CD14-positive monocyte (primary cell): ENCODE measurements at regions not wholly inside any gene's neighbourhood (a gene's known extent, or its start where the extent isn't known, plus 50 kb on each side); places are given as distances from the start of the nearest gene placed in this dataset.
"Not testable (repeated sequence)": the region's sequence is repeated elsewhere in the genome, so short reads cannot be mapped to it uniquely, and the experiment has no call there.

Experiments
- DNase-seq, 3 donors: peaks; one replicate each; pipeline ENCODE4 v3.0.0-alpha.2; 2011 to 2022
- H2AFZ ChIP-seq: 2 replicates; pipeline ENCODE4 v1.6.0; 2012; ENCODE audit warnings: mild to moderate bottlenecking, low read depth, low read length, inconsistent platforms; ENCODE audit not compliant: insufficient read depth, poor library complexity, severe bottlenecking
- H3K27ac ChIP-seq, 2 donors: 1 replicate in 1 of 2; 2 replicates in 1 of 2; pipeline ENCODE4 v1.5.1; 2012 to 2013; ENCODE audit warnings: low read length in 2 of 2, control low read depth in 1 of 2, inconsistent platforms in 1 of 2, low read depth in 1 of 2, mild to moderate bottlenecking in 1 of 2
- H3K27me3 ChIP-seq, 2 donors: one replicate each; pipeline versions ENCODE4 v1.6.0 to v1.6.1; 2011 to 2013; ENCODE audit warnings: low read length in 2 of 2; ENCODE audit not compliant: control insufficient read depth in 2 of 2, insufficient read depth in 2 of 2
- H3K36me3 ChIP-seq, 2 donors: replicated peaks in 1 of 2; 1 replicate in 1 of 2; 2 replicates in 1 of 2; pipeline versions ENCODE4 v1.5.1 to v1.6.1; 2012 to 2013; ENCODE audit warnings: low read length in 2 of 2, control low read depth in 1 of 2, inconsistent platforms in 1 of 2, mild to moderate bottlenecking in 1 of 2; ENCODE audit not compliant: insufficient read depth in 2 of 2, control insufficient read depth in 1 of 2
- H3K4me1 ChIP-seq, 2 donors: 1 replicate in 1 of 2; 2 replicates in 1 of 2; pipeline versions ENCODE4 v1.5.1 to v1.6.1; 2012 to 2013; ENCODE audit warnings: low read length in 2 of 2, control low read depth in 1 of 2, inconsistent platforms in 1 of 2, mild to moderate bottlenecking in 1 of 2, moderate library complexity in 1 of 2; ENCODE audit not compliant: insufficient read depth in 2 of 2, control insufficient read depth in 1 of 2
- H3K4me2 ChIP-seq: replicated peaks from 2 replicates; pipeline ENCODE3; 2012; ENCODE audit warnings: low read length, moderate library complexity, mild to moderate bottlenecking; ENCODE audit not compliant: poor library complexity, severe bottlenecking; ENCODE audit errors: extremely low read depth
- H3K4me3 ChIP-seq, 3 experiments: fragments of 200-600 bp in 1 of 3; sonication (generic) in 1 of 3; replicated peaks in 1 of 3; 1 replicate in 2 of 3; 2 replicates in 1 of 3; pipeline ENCODE4 v1.5.1; 2011 to 2013; ENCODE audit warnings: low read length in 3 of 3, mild to moderate bottlenecking in 3 of 3, control low read depth in 2 of 3, low read depth in 2 of 3, inconsistent platforms in 1 of 3, moderate library complexity in 1 of 3
- H3K79me2 ChIP-seq: 2 replicates; pipeline ENCODE4 v1.6.0; 2012; ENCODE audit warnings: mild to moderate bottlenecking, control low read depth, inconsistent platforms, low read length, moderate library complexity; ENCODE audit not compliant: insufficient read depth
- H3K9ac ChIP-seq: 2 replicates; pipeline ENCODE4 v1.6.0; 2017; ENCODE audit warnings: low read length, mild to moderate bottlenecking; ENCODE audit not compliant: insufficient read depth, poor library complexity, severe bottlenecking
- H3K9me3 ChIP-seq, 2 donors: replicated peaks in 1 of 2; 1 replicate in 1 of 2; 2 replicates in 1 of 2; pipeline versions ENCODE4 v1.5.1 to v1.6.1; 2012 to 2013; ENCODE audit warnings: low read length in 2 of 2, control low read depth in 1 of 2; ENCODE audit not compliant: control insufficient read depth in 1 of 2, insufficient read depth in 1 of 2
- H4K20me1 ChIP-seq: 2 replicates; pipeline ENCODE4 v1.6.0; 2012; ENCODE audit warnings: mild to moderate bottlenecking, low read length, control low read depth, moderate library complexity; ENCODE audit not compliant: insufficient read depth
- H3K27ac Mint-ChIP-seq, 7 donors: one replicate each; pipeline ENCODE4 v1.8.0; 2020; ENCODE audit warnings: mild to moderate bottlenecking in 7 of 7, mixed read lengths in 7 of 7, moderate library complexity in 6 of 7, inconsistent platforms in 2 of 7
- H3K27me3 Mint-ChIP-seq, 3 donors: one replicate each; pipeline ENCODE4 v1.8.0; 2021 to 2022; ENCODE audit warnings: low read depth in 3 of 3, mild to moderate bottlenecking in 3 of 3, mixed read lengths in 3 of 3, moderate library complexity in 3 of 3, inconsistent platforms in 1 of 3
- H3K36me3 Mint-ChIP-seq, 2 donors: one replicate each; pipeline ENCODE4 v1.8.0; 2020; ENCODE audit warnings: mixed read lengths in 2 of 2, inconsistent platforms in 1 of 2, mild to moderate bottlenecking in 1 of 2
- H3K4me1 Mint-ChIP-seq: one replicate; pipeline ENCODE4 v1.8.0; 2020; ENCODE audit warnings: mild to moderate bottlenecking, mixed read lengths
- H3K4me3 Mint-ChIP-seq, 2 donors: one replicate each; pipeline ENCODE4 v1.8.0; 2020; ENCODE audit warnings: mild to moderate bottlenecking in 2 of 2, mixed read lengths in 2 of 2, moderate library complexity in 1 of 2
- H3K9me3 Mint-ChIP-seq, 7 donors: one replicate each; pipeline ENCODE4 v1.8.0; 2020 to 2022; ENCODE audit warnings: mixed read lengths in 7 of 7, mild to moderate bottlenecking in 6 of 7, moderate library complexity in 6 of 7, inconsistent platforms in 2 of 7
- CTCF ChIP-seq: fragments of 200-600 bp; IDR thresholded peaks from one replicate; pipeline ENCODE4 v1.8.0; 2022; ENCODE audit warnings: antibody characterized with exemption, mild to moderate bottlenecking
- WGBS: methylation state at CpG from one replicate; pipeline ENCODE4 v1.1.5; 2013; ENCODE audit warnings: missing lambda C conversion rate; ENCODE audit not compliant: insufficient coverage; 5-methylcytosine and 5-hydroxymethylcytosine counted together
- intact Hi-C, 2 donors: fragments of 100-400 bp; cut with micrococcal nuclease; formaldehyde crosslinking; loops; one replicate each; pipeline versions ENCODE4 v1.15.0 to v1.15.1; 2023

GRCh38 chr16:62272035-62272434, 235.8 kb upstream of the CDH8 start:
- no peaks in the 10 kb centered on the region for H3K79me2 ChIP-seq
- no peak overlapping the region for H3K9ac ChIP-seq
- no peak overlapping the region for H2AFZ ChIP-seq
- H4K20me1 ChIP-seq: no peaks in the 10 kb centered on the region
- no peak overlapping the region for H3K4me3 ChIP-seq
- no peak for TF ChIP-seq CTCF
- H3K9me3 Mint-ChIP-seq: peaks cover 0 to 4% (median under 1%) of the 10 kb centered on the region in 7 donors
- no CpG with 5 or more reads among the region's 1 CpG for WGBS
- no peaks in the 10 kb centered on the region for H3K27me3 ChIP-seq
- DNase-seq: no peak
- H3K27ac Mint-ChIP-seq: no peak overlapping the region
- no peaks in the 10 kb centered on the region for H3K36me3 ChIP-seq
- H3K4me1 ChIP-seq: no peaks in the 10 kb centered on the region
- no peak overlapping the region for H3K27ac ChIP-seq
- H3K27me3 Mint-ChIP-seq: peaks cover 0 to 2% (median 0%) of the 10 kb centered on the region in 3 donors
- H3K4me2 ChIP-seq: no peak overlapping the region
- H3K4me1 Mint-ChIP-seq: no peaks in the 10 kb centered on the region
- no peak overlapping the region for H3K4me3 Mint-ChIP-seq
- intact Hi-C loops: no loop called here
- no peaks in the 10 kb centered on the region for H3K36me3 Mint-ChIP-seq
- H3K9me3 ChIP-seq: no peaks in the 10 kb centered on the region

DNA sequence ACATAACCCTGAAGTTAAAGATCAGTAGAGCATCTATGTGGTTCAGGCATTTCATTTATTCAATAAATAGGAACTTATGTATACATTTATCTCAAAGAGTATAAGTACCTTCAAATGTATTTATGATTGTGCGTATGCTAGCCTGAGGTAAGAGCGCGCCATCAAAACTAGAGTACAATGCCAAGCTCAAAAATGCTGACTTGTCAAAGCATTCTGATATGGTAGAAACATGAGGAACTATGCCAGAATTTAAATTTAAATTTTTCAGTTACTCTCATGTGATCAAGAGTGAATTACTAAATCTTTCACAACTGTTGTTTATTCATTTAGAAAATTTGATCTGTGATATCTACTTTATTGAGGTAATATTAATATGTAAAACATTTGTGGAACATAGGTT, 225.5 kb upstream of the CDH8 start:
- Mint-ChIP-seq H3K4me1 (no peaks in the 10 kb centered on the region), H3K27me3 (no peaks in the 10 kb centered on the region), H3K36me3 (no peaks in the 10 kb centered on the region), H3K27ac (no peak overlapping the region), H3K4me3 (no peak overlapping the region), H3K9me3 (peaks cover 2 to 8% (median 3%) of the 10 kb centered on the region in 7 donors)
- no peak overlapping the region for H3K27ac ChIP-seq
- H3K4me2 ChIP-seq: no peak overlapping the region
- no CpG with 5 or more reads among the region's 3 CpGs for WGBS
- H3K4me3 ChIP-seq: no peak overlapping the region
- DNase-seq: no peak
- H3K9ac ChIP-seq: no peak overlapping the region
- no peak for TF ChIP-seq CTCF
- H3K36me3 ChIP-seq: no peaks in the 10 kb centered on the region
- H3K79me2 ChIP-seq: no peaks in the 10 kb centered on the region
- H3K27me3 ChIP-seq: no peaks in the 10 kb centered on the region
- peaks cover 0 to 6% of the 10 kb centered on the region in 2 donors for H3K9me3 ChIP-seq
- no peak overlapping the region for H2AFZ ChIP-seq
- no peaks in the 10 kb centered on the region for H4K20me1 ChIP-seq
- no peaks in the 10 kb centered on the region for H3K4me1 ChIP-seq
- intact Hi-C loops: no loop called here

DNA sequence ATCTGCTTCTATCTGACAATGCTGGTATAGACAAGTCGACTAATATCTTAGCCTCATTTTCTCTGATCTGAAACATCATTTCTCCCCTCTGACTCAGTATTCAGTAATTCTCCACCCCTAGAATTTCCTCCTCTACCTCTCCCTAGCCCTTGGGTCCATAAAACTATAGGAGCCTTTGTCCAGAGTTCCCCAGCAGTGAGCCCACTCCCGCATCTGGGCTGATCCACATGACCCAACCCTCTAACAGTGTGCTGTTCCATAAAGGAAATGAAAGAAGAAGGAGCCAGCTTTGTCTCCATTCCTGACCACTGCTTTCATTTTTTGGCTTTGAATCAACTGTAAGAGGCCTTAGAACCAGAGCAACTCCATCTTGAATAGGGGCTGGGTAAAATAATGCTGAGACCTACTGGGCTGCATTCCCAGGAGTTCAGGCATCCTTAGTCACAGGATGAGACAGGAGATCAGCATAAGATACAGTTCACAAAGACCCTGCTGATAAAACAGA, 222.7 kb upstream of the CDH8 start:
- H3K36me3 Mint-ChIP-seq, H3K36me3 ChIP-seq, H3K27me3 Mint-ChIP-seq, intact Hi-C loops, H3K79me2 ChIP-seq, H3K4me1 Mint-ChIP-seq, H3K9ac ChIP-seq, H3K9me3 ChIP-seq, DNase-seq, H3K4me3 Mint-ChIP-seq, H3K27ac Mint-ChIP-seq, H3K4me1 ChIP-seq, H3K27me3 ChIP-seq, H3K9me3 Mint-ChIP-seq, H3K4me2 ChIP-seq, H3K4me3 ChIP-seq, H3K27ac ChIP-seq, H4K20me1 ChIP-seq, H2AFZ ChIP-seq: not testable (repeated sequence)
- WGBS: 100% methylated on average over 1 of the region's 2 CpGs
